Thyroid gland (tissue), 4 donors: ENCODE measurements at regions not wholly inside any gene's neighbourhood (a gene's known extent, or its start where the extent isn't known, plus 50 kb on each side); places are given as distances from the start of the nearest gene placed in this dataset.
"Not testable (repeated sequence)": the region's sequence is repeated elsewhere in the genome, so short reads cannot be mapped to it uniquely, and the experiment has no call there.

Experiments
- DNase-seq, 2 donors: peaks; one replicate each; pipeline ENCODE4 v3.0.0-alpha.2; 2019
- H3K27ac ChIP-seq, 3 donors: fragments of 200-600 bp; sonication (generic); 1 replicate in 2 of 3; 2 replicates in 1 of 3; pipeline ENCODE4 v1.5.1; 2016 to 2019; ENCODE audit warnings: mild to moderate bottlenecking in 1 of 3, moderate library complexity in 1 of 3
- H3K27me3 ChIP-seq: fragments of 200-600 bp; sonication (generic); one replicate; pipeline ENCODE4 v1.5.1; 2019
- H3K36me3 ChIP-seq, 2 donors: fragments of 200-600 bp; sonication (generic); one replicate each; pipeline ENCODE4 v1.5.1; 2016 to 2019
- H3K4me1 ChIP-seq, 2 donors: fragments of 200-600 bp; sonication (generic); one replicate each; pipeline ENCODE4 v1.5.1; 2017 to 2019
- H3K4me3 ChIP-seq, 3 donors: fragments of 200-600 bp; sonication (generic); replicated peaks in 1 of 3; 1 replicate in 2 of 3; 2 replicates in 1 of 3; pipeline ENCODE4 v1.5.1; 2016; ENCODE audit warnings: mild to moderate bottlenecking in 1 of 3
- H3K9me3 ChIP-seq: fragments of 200-600 bp; sonication (generic); one replicate; pipeline ENCODE4 v1.5.1; 2017
- POLR2A ChIP-seq, 2 donors: fragments of 450-650 bp; IDR thresholded peaks; one replicate each; pipeline ENCODE4 v1.6.1; 2017; ENCODE audit warnings: antibody characterized with exemption in 2 of 2, mild to moderate bottlenecking in 2 of 2, moderate library complexity in 1 of 2
- WGBS, 2 donors: methylation state at CpG; one replicate each; pipeline ENCODE4 v1.1.5; 2017; 5-methylcytosine and 5-hydroxymethylcytosine counted together
- intact Hi-C: fragments of 100-400 bp; cut with DNase I; formaldehyde crosslinking; loops from one replicate; pipeline ENCODE4 v1.15.1; 2023
- TF ChIP-seq, protein P1 (sequence below), 6 experiments: fragments of 200-600 bp in 3 of 6; fragments of 450-650 bp in 3 of 6; sonication (generic) in 3 of 6; IDR thresholded peaks; one replicate each; pipeline ENCODE4 v1.5.1; 2016 to 2019; ENCODE audit warnings: antibody characterized with exemption in 6 of 6, mild to moderate bottlenecking in 2 of 6, inconsistent platforms in 1 of 6, moderate library complexity in 1 of 6

DNA sequence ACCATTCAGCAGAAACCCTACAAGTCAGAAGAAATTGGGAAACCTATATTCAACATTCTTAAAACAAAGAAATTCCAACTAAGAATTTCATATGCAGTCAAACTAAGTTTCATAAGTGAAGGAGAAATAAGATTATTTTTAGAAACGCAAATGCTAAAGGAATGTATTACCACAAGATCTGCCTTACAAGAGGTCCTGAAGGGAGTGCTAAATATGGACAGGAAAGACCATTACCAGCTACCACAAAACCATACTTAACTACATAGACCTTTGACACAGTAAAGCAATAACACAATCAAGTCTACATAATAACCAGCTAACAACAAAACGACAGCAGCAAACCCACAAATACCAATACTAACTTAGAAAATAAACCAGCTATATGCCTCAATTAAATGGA is 169.3 kb upstream of the FGF16 start:
- 89 to 94% methylated on average over 2 of the region's 2 CpGs for WGBS, 2 donors
- intact Hi-C loops, result no loop called here
- no peak for DNase-seq
- H3K4me1 ChIP-seq, result no peaks in the 10 kb centered on the region
- no peak overlapping the region for H3K27ac ChIP-seq
- no peaks in the 10 kb centered on the region for H3K9me3 ChIP-seq
- no peak overlapping the region for H3K4me3 ChIP-seq
- no peaks in the 10 kb centered on the region for H3K36me3 ChIP-seq
- no peak for TF ChIP-seq POLR2A (IDR thresholded peaks at IDR 0.05)
- TF ChIP-seq, protein P1, sequence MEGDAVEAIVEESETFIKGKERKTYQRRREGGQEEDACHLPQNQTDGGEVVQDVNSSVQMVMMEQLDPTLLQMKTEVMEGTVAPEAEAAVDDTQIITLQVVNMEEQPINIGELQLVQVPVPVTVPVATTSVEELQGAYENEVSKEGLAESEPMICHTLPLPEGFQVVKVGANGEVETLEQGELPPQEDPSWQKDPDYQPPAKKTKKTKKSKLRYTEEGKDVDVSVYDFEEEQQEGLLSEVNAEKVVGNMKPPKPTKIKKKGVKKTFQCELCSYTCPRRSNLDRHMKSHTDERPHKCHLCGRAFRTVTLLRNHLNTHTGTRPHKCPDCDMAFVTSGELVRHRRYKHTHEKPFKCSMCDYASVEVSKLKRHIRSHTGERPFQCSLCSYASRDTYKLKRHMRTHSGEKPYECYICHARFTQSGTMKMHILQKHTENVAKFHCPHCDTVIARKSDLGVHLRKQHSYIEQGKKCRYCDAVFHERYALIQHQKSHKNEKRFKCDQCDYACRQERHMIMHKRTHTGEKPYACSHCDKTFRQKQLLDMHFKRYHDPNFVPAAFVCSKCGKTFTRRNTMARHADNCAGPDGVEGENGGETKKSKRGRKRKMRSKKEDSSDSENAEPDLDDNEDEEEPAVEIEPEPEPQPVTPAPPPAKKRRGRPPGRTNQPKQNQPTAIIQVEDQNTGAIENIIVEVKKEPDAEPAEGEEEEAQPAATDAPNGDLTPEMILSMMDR (IDR thresholded peaks at IDR 0.05), result no peak
- no peaks in the 10 kb centered on the region for H3K27me3 ChIP-seq

DNA sequence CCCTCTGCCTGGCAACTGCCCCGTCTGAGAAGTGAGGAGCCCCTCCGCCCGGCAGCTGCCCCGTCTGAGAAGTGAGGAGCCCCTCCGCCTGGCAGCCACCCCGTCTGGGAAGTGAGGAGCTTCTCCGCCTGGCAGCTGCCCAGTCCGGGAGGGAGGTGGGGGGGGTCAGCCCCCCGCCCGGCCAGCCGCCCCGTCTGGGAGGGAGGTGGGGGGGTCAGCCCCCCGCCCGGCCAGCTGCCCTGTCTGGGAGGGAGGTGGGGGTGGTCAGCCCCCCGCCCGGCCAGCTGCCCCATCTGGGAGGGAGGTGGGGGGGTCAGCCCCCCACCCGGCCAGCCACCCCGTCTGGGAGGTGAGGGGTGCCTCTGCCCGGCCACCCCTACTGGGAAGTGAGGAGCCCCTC is 167.8 kb upstream of the FGF16 start:
- H3K27me3 ChIP-seq, DNase-seq, H3K4me3 ChIP-seq, H3K27ac ChIP-seq, H3K9me3 ChIP-seq, H3K36me3 ChIP-seq, H3K4me1 ChIP-seq, intact Hi-C loops: not testable (repeated sequence)
- no CpG with 5 or more reads among the region's 19 CpGs for WGBS, 2 donors

DNA sequence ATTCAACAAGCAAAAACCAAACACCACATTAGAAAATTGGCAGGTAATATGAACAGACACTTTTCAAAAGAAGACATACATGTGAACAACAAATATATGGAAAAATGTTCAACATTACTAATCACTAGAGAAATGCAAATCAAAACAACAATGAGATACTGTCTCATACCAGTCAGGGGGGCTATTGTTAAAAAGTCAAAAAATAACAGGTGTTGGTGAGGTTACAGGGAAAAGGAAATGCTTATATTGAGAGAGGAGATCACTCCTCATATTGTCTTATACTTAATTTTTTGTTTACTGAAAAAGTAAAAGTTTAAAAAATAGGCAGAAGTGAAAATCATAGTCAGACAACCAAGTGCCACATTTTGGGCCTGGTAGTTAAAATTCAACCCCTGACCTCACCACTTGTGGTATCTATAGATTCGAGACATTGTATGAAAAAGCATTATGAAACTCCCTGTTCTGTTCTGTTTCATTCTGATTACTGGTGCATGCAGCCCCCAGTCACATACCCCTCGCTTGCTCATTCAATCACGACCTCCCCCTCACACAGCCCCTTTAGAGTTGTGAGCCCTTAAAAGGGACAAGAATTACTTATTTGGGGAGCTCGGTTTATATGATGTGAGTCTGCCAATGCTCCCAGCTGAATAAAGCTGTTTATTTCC is 153.7 kb upstream of the FGF16 start:
- Histone ChIP-seq H3K4me3 (no peak overlapping the region), H3K27me3 (no peaks in the 10 kb centered on the region), H3K9me3 (no peaks in the 10 kb centered on the region), H3K4me1 (peaks cover 0 to 4% of the 10 kb centered on the region in 2 donors), H3K36me3 (no peaks in the 10 kb centered on the region), H3K27ac (no peak overlapping the region)
- DNase-seq, result no peak
- intact Hi-C loops, result no loop called here
- 67 to 72% methylated on average over 4 of the region's 4 CpGs for WGBS, 2 donors
- TF ChIP-seq POLR2A (IDR thresholded peaks at IDR 0.05), result no peak

DNA sequence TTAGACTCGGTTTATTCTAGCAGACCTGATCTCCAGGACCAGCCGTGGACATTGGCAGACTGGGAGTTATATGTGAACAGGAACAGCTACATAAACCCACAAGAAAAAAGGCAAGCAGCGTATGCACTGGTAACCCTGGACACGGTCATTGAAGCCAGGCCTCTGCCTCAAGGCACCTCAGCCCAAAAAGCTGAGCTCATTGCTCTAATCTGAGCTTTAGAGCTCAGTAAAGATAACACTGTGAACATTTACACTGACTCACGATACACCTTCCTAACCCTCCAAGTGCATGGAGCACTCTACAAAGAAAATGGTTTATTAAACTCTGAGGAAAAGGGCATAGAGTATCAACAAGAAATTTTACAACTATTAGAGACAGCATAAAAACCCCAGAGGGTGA is 148.9 kb upstream of the FGF16 start:
- H3K27ac ChIP-seq, result peak overlapping the region in 1 of 3 donors; percentile 36
- H3K27me3 ChIP-seq, result no peaks in the 10 kb centered on the region
- H3K9me3 ChIP-seq, result no peaks in the 10 kb centered on the region
- peak; percentile 40 to 48 for DNase-seq
- WGBS, 2 donors, result 25 to 49% methylated on average over 3 to 4 of the region's 5 CpGs
- no peaks in the 10 kb centered on the region for H3K36me3 ChIP-seq
- H3K4me1 ChIP-seq, result peaks cover 0 to 4% of the 10 kb centered on the region in 2 donors
- TF ChIP-seq, protein P1 (IDR thresholded peaks at IDR 0.05), result no peak
- no peak for TF ChIP-seq POLR2A (IDR thresholded peaks at IDR 0.05)
- H3K4me3 ChIP-seq, result no peak overlapping the region
- intact Hi-C loops, result no loop called here

DNA sequence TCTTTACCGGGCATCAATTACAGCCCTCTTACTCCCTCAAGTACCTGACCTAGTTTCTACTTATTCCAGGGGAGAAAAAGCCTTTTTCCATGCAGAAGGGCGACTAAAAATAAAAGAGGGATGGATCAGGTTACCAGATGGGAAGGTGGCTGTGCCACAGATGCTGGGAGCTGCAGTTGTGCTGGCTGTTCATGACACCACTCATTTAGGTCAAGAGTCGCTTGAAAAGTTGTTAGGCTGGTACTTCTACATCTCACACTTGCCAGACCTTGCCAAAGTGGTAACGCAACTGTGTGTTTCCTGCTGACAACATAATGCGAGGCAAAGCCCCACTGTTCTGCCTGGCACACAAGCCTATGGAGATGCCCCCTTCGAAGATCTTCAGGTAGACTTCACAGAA is 148.4 kb upstream of the FGF16 start:
- H3K36me3 ChIP-seq, result no peaks in the 10 kb centered on the region
- H3K27me3 ChIP-seq, result no peaks in the 10 kb centered on the region
- H3K27ac ChIP-seq, result no peak overlapping the region
- 36 to 50% methylated on average over 4 to 6 of the region's 6 CpGs for whole genome bisulfite sequencing, 2 donors
- H3K4me3 ChIP-seq, result no peak overlapping the region
- H3K9me3 ChIP-seq, result no peaks in the 10 kb centered on the region
- H3K4me1 ChIP-seq, result peaks cover 0 to 4% of the 10 kb centered on the region in 2 donors
- DNase-seq, result peak; percentile 54 to 64
- TF ChIP-seq POLR2A (IDR thresholded peaks at IDR 0.05), result no peak
- TF ChIP-seq, protein P1 (IDR thresholded peaks at IDR 0.05), result no peak
- intact Hi-C loops, result no loop called here

DNA sequence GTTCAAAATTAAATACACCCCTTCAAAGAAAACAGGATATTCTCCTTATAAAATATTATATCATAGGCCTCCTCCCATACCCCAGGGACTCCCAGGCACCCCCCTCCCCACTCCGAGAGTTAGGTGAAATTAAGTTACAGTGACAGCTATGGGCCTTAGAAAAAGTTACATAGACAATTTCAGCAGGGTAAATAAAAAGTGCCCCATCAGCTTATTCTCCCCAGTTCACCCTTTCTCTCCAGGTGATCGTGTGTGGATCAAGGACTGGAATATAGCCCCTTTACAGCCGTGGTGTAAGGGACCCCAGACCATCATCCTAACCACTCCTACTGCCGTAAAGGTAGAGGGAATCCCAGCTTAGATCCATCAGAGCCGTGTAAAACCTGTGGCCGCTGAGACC is 147.6 kb upstream of the FGF16 start:
- no peak for DNase-seq
- no peak overlapping the region for H3K4me3 ChIP-seq
- TF ChIP-seq, protein P1 (IDR thresholded peaks at IDR 0.05), result no peak
- no peak for TF ChIP-seq POLR2A (IDR thresholded peaks at IDR 0.05)
- H3K27me3 ChIP-seq, result no peaks in the 10 kb centered on the region
- no peaks in the 10 kb centered on the region for H3K9me3 ChIP-seq
- H3K27ac ChIP-seq, result no peak overlapping the region
- no peaks in the 10 kb centered on the region for H3K36me3 ChIP-seq
- H3K4me1 ChIP-seq, result peaks cover 0 to 4% of the 10 kb centered on the region in 2 donors
- WGBS, 2 donors, result 90 to 92% methylated on average over 3 to 6 of the region's 6 CpGs
- intact Hi-C loops, result no loop called here
